GM12878 (cell line): ENCODE measurements at regions not wholly inside any gene's neighbourhood (a gene's known extent, or its start where the extent isn't known, plus 50 kb on each side); places are given as distances from the start of the nearest gene placed in this dataset.

Source experiments
- ATAC-seq: fragments of 200-7000 bp; cut with Tn5 transposase; 3 replicates; pipeline ENCODE4 v1.9.1; 2020; ENCODE audit warnings: mild to moderate bottlenecking, moderate library complexity
- BruUV-seq: library from RNA; stranded (reverse); fragments of 400-500 nt; replicated peaks from 2 replicates; lab custom pipeline; 2021; lab: Mats Ljungman, UMichigan
- CTCF ChIA-PET: fragments of 300-600 bp; sonication (Branson Sonifier 250); formaldehyde crosslinking; extraction: SDS; loops from one replicate; lab custom pipeline; 2021; ENCODE audit warnings: inconsistent platforms; lab: Yijun Ruan, JAX
- POLR2A ChIA-PET: fragments of 350-600 bp; formaldehyde crosslinking; extraction: SDS; loops from one replicate; lab custom pipeline; 2021; ENCODE audit warnings: inconsistent platforms; lab: Charles Lee
- RAD21 ChIA-PET: fragments of 300-600 bp; sonication (Branson Sonifier 250); formaldehyde crosslinking; loops from one replicate; lab custom pipeline; 2023; ENCODE audit warnings: antibody characterized with exemption; ENCODE audit not compliant: unreplicated experiment; lab: Charles Lee
- SMC1A ChIA-PET: fragments of 300-600 bp; sonication (Branson Sonifier 250); formaldehyde crosslinking; loops from one replicate; lab custom pipeline; 2023; ENCODE audit not compliant: unreplicated experiment, uncharacterized antibody; lab: Charles Lee
- DNase-seq: peaks from one replicate; pipeline ENCODE4 v3.0.0-alpha.2; 2011; ENCODE audit warnings: low read depth, low spot score
- FAIRE-seq: peaks from 3 replicates; lab custom pipeline; 2011; peaks lifted over from hg19 to GRCh38; lab: Jason Lieb, UNC
- H2AFZ ChIP-seq: 2 replicates; pipeline ENCODE4 v1.6.0; 2011; ENCODE audit warnings: low read depth, low read length, control low read depth; ENCODE audit not compliant: control insufficient read depth
- H3K27ac ChIP-seq: 2 replicates; pipeline ENCODE4 v1.5.1; 2011; ENCODE audit warnings: control low read depth; ENCODE audit not compliant: control insufficient read depth, insufficient read depth
- H3K27me3 ChIP-seq, 2 experiments: replicated peaks in 1 of 2; 2 replicates each; pipeline versions ENCODE4 v1.6.0 to v1.6.1; 2011; ENCODE audit warnings: low read length in 1 of 2; ENCODE audit not compliant: control insufficient read depth in 2 of 2, insufficient read depth in 2 of 2
- H3K36me3 ChIP-seq, 2 experiments: 2 replicates each; pipeline ENCODE4 v1.5.1; 2011; ENCODE audit warnings: low read length in 1 of 2; ENCODE audit not compliant: control insufficient read depth in 2 of 2, insufficient read depth in 2 of 2
- H3K4me1 ChIP-seq: 2 replicates; pipeline ENCODE4 v1.6.1; 2011; ENCODE audit warnings: mild to moderate bottlenecking, low read length, moderate library complexity, mixed read lengths; ENCODE audit not compliant: control insufficient read depth, insufficient read depth
- H3K4me2 ChIP-seq: 2 replicates; pipeline ENCODE4 v1.6.0; 2011; ENCODE audit warnings: control low read depth; ENCODE audit not compliant: control insufficient read depth, insufficient read depth
- H3K4me3 ChIP-seq: fragments of 200-600 bp; sonication (generic); 2 replicates; pipeline ENCODE4 v1.5.1; 2016
- H3K79me2 ChIP-seq: 2 replicates; pipeline ENCODE4 v1.6.0; 2011; ENCODE audit warnings: low read length; ENCODE audit not compliant: control insufficient read depth, insufficient read depth
- H3K9ac ChIP-seq: 2 replicates; pipeline ENCODE4 v1.8.0; 2011; ENCODE audit warnings: low read length, control low read depth, mixed read lengths; ENCODE audit not compliant: control insufficient read depth, insufficient read depth
- H3K9me3 ChIP-seq: replicated peaks from 3 replicates; pipeline ENCODE4 v1.5.1; 2011; ENCODE audit warnings: mild to moderate bottlenecking, low read length; ENCODE audit not compliant: control insufficient read depth, insufficient read depth
- H4K20me1 ChIP-seq: 2 replicates; pipeline ENCODE4 v1.6.0; 2011; ENCODE audit not compliant: control insufficient read depth, insufficient read depth
- CHD4 ChIP-seq: fragments of 200-600 bp; sonication (generic); IDR thresholded peaks from 2 replicates; pipeline ENCODE4 v1.6.1; 2016; ENCODE audit warnings: mild to moderate bottlenecking
- HDGF ChIP-seq: fragments of 450-650 bp; IDR thresholded peaks from 2 replicates; pipeline ENCODE4 v1.6.1; 2016; ENCODE audit warnings: antibody characterized with exemption
- MAX ChIP-seq: IDR thresholded peaks from 2 replicates; pipeline ENCODE4 v1.6.1; 2012; ENCODE audit warnings: low read depth, low read length, improper control_type of control experiment
- MEF2B ChIP-seq: fragments of 450-650 bp; IDR thresholded peaks from 2 replicates; pipeline ENCODE4 v1.6.1; 2018; ENCODE audit warnings: mild to moderate bottlenecking, moderate library complexity; ENCODE audit not compliant: partially characterized antibody, poor library complexity, severe bottlenecking
- NBN ChIP-seq: fragments of 450-650 bp; IDR thresholded peaks from 2 replicates; pipeline ENCODE4 v1.6.1; 2016
- NRF1 ChIP-seq: conservative IDR thresholded peaks from 2 replicates; pipeline ENCODE4 v1.6.1; 2011; ENCODE audit warnings: mild to moderate bottlenecking, low read depth, low read length, improper control_type of control experiment
- PAX5 ChIP-seq: IDR thresholded peaks from 2 replicates; pipeline ENCODE4 v1.6.1; 2011; ENCODE audit warnings: low read depth, low read length, borderline replicate concordance
- POLR2A ChIP-seq: IDR thresholded peaks from 2 replicates; pipeline ENCODE4 v1.6.1; 2011; ENCODE audit warnings: low read depth, mild to moderate bottlenecking, low read length
- POLR2AphosphoS2 ChIP-seq: IDR thresholded peaks from 2 replicates; pipeline ENCODE4 v1.6.1; 2011; ENCODE audit warnings: low read depth, mild to moderate bottlenecking, low read length, improper control_type of control experiment, moderate library complexity
- POU2F2 ChIP-seq: IDR thresholded peaks from 3 replicates; pipeline ENCODE4 v1.6.1; 2011; ENCODE audit warnings: low read depth, mild to moderate bottlenecking, low read length, borderline replicate concordance
- STAT3 ChIP-seq: IDR thresholded peaks from 2 replicates; pipeline ENCODE4 v1.6.1; 2011; ENCODE audit warnings: low read depth, low read length, improper control_type of control experiment
- ZBTB40 ChIP-seq: fragments of 450-650 bp; IDR thresholded peaks from 2 replicates; pipeline ENCODE4 v1.6.1; 2016; ENCODE audit warnings: mild to moderate bottlenecking, moderate library complexity, borderline replicate concordance
- ZNF384 ChIP-seq: IDR thresholded peaks from 2 replicates; pipeline ENCODE4 v1.6.1; 2012; ENCODE audit warnings: low read depth, mild to moderate bottlenecking, low read length, improper control_type of control experiment, borderline replicate concordance
- WGBS: methylation state at CpG from one replicate; pipeline ENCODE4 v1.1.6; 2016; ENCODE audit warnings: low lambda C conversion rate; ENCODE audit not compliant: insufficient replicate concordance, insufficient coverage; ENCODE audit errors: missing lambda C conversion rate; 5-methylcytosine and 5-hydroxymethylcytosine counted together
- in situ Hi-C: fragments of 300-500 bp; cut with MboI; formaldehyde crosslinking; loops from 9 replicates; pipeline ENCODE4 v1.14.3; 2018; ENCODE audit warnings: mixed read lengths
- intact Hi-C: fragments of 100-400 bp; cut with micrococcal nuclease; formaldehyde crosslinking; loops from one replicate; pipeline ENCODE4 v1.14.2; 2022; ENCODE audit not compliant: unreplicated experiment
- TF ChIP-seq, protein P1 (sequence below): IDR thresholded peaks from 2 replicates; pipeline ENCODE4 v1.6.1; 2011; ENCODE audit warnings: low read depth, low read length, improper control_type of control experiment, borderline replicate concordance
- TF ChIP-seq, protein P2 (sequence below): IDR thresholded peaks from 2 replicates; pipeline ENCODE4 v1.6.1; 2011; ENCODE audit warnings: borderline replicate concordance, low read depth, mild to moderate bottlenecking, moderate library complexity, low read length; ENCODE audit not compliant: insufficient read depth, poor library complexity, severe bottlenecking

DNA sequence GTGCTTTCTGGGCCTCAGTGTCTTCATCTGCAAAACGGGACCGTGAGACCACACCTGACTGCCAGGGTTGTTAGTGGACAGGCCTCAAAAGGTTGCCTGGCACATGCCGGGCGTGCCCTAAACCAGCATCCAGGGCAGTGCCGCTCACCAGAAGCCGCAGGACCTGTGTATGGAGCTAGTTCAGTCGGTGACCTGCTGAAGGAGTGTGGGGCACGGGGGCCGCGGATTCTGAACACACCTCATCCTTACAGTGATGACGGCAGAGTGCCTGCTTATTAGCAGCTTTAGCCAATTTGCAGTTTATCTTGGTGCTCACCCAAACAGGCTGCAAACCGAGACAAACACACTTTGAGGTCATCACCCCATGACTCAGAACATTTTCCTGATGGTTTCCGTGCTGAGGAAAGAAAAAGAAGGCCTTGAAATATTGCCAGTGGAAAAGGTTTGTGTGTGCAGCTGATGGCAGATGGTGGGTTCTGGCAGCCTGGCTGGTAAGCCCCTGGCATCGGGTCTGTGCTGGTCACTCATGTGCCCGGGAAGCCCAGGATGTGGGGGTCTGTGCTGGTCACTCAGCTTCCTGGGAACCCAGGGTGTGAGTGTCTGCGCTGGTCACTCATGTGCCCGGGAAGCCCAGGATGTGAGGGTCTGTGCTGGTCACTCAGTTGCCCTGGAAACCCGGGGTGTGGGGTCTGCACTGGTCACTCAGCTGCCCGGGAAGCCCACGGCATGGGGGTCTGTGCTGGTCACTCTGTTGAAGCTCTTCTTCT is 153.8 kb downstream of the ERMARD start (continued):
- TF ChIP-seq ZBTB40 (no peak), HDGF (no peak), MEF2B (no peak)

DNA sequence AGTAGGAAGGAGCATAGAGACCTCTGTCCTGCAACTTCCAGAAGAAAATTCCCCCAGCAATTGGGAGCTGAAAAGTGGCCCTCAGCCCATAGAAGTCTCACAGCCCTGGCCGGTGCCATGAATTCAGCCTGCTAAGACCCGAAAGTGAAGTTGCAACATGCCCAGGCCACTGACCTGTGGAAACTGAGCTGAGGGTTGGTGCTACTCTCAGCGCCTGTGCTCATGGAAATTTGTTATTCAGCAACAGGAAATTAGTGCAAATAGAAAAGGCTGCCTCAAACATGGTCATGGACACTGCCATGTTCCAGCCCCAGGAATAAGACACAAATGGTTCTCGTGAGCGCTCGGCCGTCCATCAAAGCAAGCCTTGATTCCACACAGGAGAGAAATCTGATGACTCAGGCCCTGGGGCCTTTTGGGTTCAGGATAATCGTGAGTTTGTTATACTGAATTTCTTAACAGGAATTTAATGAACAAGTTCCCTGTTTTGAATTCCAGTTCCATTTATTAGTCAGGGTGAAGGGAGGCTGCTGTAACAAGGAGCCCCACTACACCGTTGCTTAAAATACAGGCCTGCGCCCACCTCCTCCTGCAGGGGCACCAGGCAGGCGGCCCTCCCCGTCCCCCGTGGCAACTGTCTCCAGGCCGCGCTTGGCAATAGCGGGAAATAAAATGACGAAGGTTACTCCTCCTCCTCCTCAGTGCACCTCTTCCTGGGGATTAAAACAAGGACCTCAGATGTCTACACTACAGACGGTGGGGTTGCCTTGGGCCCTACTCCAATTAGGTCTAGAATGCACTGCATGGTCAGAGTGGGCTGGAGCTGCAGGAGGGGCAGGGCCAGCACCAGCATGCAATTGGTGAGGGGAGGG is 152.9 kb downstream of the ERMARD start:
- 52% methylated on average over 18 of the region's 18 CpGs for WGBS
- Histone ChIP-seq H3K79me2 (no peaks in the 10 kb centered on the region), H3K9ac (no peak overlapping the region), H3K9me3 (no peaks in the 10 kb centered on the region; the same call in 2 of the 3 replicates), H2AFZ (no peak overlapping the region), H3K4me1 (no peaks in the 10 kb centered on the region), H3K27me3 (no peaks in the 10 kb centered on the region), H3K4me3 (no peak overlapping the region), H3K27ac (no peak overlapping the region), H3K36me3 (no peaks in the 10 kb centered on the region), H4K20me1 (no peaks in the 10 kb centered on the region), H3K4me2 (no peak overlapping the region)
- in situ Hi-C loops, result no loop called here
- intact Hi-C loops, result no loop called here
- ChIA-PET SMC1A (interaction anchor here (0.6 kb wide), 1 partner anchor 306 kb away, joined by 4 read pairs; no protein-coding TSS in a partner anchor), POLR2A (no interaction called here), RAD21 (interaction anchor here (0.7 kb wide), 1 partner anchor 28 kb away, joined by 3 read pairs; no protein-coding TSS in a partner anchor), CTCF (no interaction called here)
- FAIRE-seq (no peak), ATAC-seq (no peak), DNase-seq (no peak)
- no TSS peak for BruUV-seq
- TF ChIP-seq NBN (no peak), CHD4 (no peak), NRF1 (no peak), PAX5 (no peak), STAT3 (no peak), POU2F2 (no peak), POLR2A (no peak), ZNF384 (no peak), POLR2AphosphoS2 (no peak), MAX (no peak)
- TF ChIP-seq, protein P1, sequence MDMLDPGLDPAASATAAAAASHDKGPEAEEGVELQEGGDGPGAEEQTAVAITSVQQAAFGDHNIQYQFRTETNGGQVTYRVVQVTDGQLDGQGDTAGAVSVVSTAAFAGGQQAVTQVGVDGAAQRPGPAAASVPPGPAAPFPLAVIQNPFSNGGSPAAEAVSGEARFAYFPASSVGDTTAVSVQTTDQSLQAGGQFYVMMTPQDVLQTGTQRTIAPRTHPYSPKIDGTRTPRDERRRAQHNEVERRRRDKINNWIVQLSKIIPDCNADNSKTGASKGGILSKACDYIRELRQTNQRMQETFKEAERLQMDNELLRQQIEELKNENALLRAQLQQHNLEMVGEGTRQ, result no peak
- TF ChIP-seq, protein P2, sequence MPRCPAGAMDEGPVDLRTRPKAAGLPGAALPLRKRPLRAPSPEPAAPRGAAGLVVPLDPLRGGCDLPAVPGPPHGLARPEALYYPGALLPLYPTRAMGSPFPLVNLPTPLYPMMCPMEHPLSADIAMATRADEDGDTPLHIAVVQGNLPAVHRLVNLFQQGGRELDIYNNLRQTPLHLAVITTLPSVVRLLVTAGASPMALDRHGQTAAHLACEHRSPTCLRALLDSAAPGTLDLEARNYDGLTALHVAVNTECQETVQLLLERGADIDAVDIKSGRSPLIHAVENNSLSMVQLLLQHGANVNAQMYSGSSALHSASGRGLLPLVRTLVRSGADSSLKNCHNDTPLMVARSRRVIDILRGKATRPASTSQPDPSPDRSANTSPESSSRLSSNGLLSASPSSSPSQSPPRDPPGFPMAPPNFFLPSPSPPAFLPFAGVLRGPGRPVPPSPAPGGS, result no peak
